ENCODE measurements at regions not wholly inside any gene's neighbourhood (a gene's known extent, or its start where the extent isn't known, plus 50 kb on each side); places are given as distances from the start of the nearest gene placed in this dataset.

- Histone ChIP-seq H3K27me3 (no peaks in the 10 kb centered on the region), H3K36me3 (no peaks in the 10 kb centered on the region), H3K27ac (no peak overlapping the region), H3K9me3 (no peaks in the 10 kb centered on the region), H3K4me1 (no peaks in the 10 kb centered on the region), H3K4me3 (no peak overlapping the region)
- intact Hi-C loops (cut with DNase I; ENCODE audit: low total_unique reads), result no loop called here
- no peak for DNase-seq (ENCODE audit: low spot score in 2 of 2)
- TF ChIP-seq POLR2AphosphoS5 (IDR thresholded peaks at IDR 0.05), result no peak
- no peak for TF ChIP-seq POLR2A (IDR thresholded peaks at IDR 0.05)
- TF ChIP-seq CTCF (IDR thresholded peaks at IDR 0.05), result no peak
Observed at GRCh38 chr3:180161770-180162169, 125.0 kb upstream of the PEX5L start.

GRCh38 chr3:180175572-180175971 is 138.8 kb upstream of the PEX5L start:
- no peak for DNase-seq (ENCODE audit: low spot score in 2 of 2)
- Histone ChIP-seq H3K4me1 (no peaks in the 10 kb centered on the region), H3K36me3 (no peaks in the 10 kb centered on the region), H3K27me3 (no peaks in the 10 kb centered on the region), H3K27ac (no peak overlapping the region), H3K9me3 (no peaks in the 10 kb centered on the region), H3K4me3 (no peak overlapping the region)
- no peak for TF ChIP-seq CTCF (IDR thresholded peaks at IDR 0.05)
- TF ChIP-seq POLR2A (IDR thresholded peaks at IDR 0.05), result no peak
- TF ChIP-seq POLR2AphosphoS5 (IDR thresholded peaks at IDR 0.05), result no peak
- intact Hi-C loops (cut with DNase I; ENCODE audit: low total_unique reads), result no loop called here

GRCh38 chr3:180176059-180176458 is 139.3 kb upstream of the PEX5L start:
- TF ChIP-seq CTCF (IDR thresholded peaks at IDR 0.05) (no peak), POLR2A (IDR thresholded peaks at IDR 0.05) (no peak), POLR2AphosphoS5 (IDR thresholded peaks at IDR 0.05) (no peak)
- Histone ChIP-seq H3K9me3 (no peaks in the 10 kb centered on the region), H3K27me3 (no peaks in the 10 kb centered on the region), H3K4me3 (no peak overlapping the region), H3K27ac (no peak overlapping the region), H3K4me1 (no peaks in the 10 kb centered on the region), H3K36me3 (no peaks in the 10 kb centered on the region)
- intact Hi-C loops (cut with DNase I; ENCODE audit: low total_unique reads), result no loop called here
- no peak for DNase-seq (ENCODE audit: low spot score in 2 of 2)

- Histone ChIP-seq H3K27ac (no peak overlapping the region), H3K9me3 (no peaks in the 10 kb centered on the region), H3K4me3 (no peak overlapping the region), H3K36me3 (no peaks in the 10 kb centered on the region), H3K4me1 (no peaks in the 10 kb centered on the region), H3K27me3 (no peaks in the 10 kb centered on the region)
- TF ChIP-seq CTCF (IDR thresholded peaks at IDR 0.05), result no peak
- TF ChIP-seq POLR2A (IDR thresholded peaks at IDR 0.05), result no peak
- no peak for TF ChIP-seq POLR2AphosphoS5 (IDR thresholded peaks at IDR 0.05)
- intact Hi-C loops (cut with DNase I; ENCODE audit: low total_unique reads), result no loop called here
- DNase-seq (ENCODE audit: low spot score in 2 of 2), result no peak
Observed at GRCh38 chr3:180177255-180177654, 140.5 kb upstream of the PEX5L start.

- Histone ChIP-seq H3K4me1 (no peaks in the 10 kb centered on the region), H3K27ac (no peak overlapping the region), H3K36me3 (no peaks in the 10 kb centered on the region), H3K9me3 (no peaks in the 10 kb centered on the region), H3K27me3 (no peaks in the 10 kb centered on the region), H3K4me3 (no peak overlapping the region)
- DNase-seq (ENCODE audit: low spot score in 2 of 2), result no peak
- TF ChIP-seq POLR2A (IDR thresholded peaks at IDR 0.05) (no peak), CTCF (IDR thresholded peaks at IDR 0.05) (no peak), POLR2AphosphoS5 (IDR thresholded peaks at IDR 0.05) (no peak)
- intact Hi-C loops (cut with DNase I; ENCODE audit: low total_unique reads), result no loop called here
Observed at GRCh38 chr3:180179562-180179961, 142.8 kb upstream of the PEX5L start.
